ENCODE measurements at regions not wholly inside any gene's neighbourhood (a gene's known extent, or its start where the extent isn't known, plus 50 kb on each side); places are given as distances from the start of the nearest gene placed in this dataset.

DNA sequence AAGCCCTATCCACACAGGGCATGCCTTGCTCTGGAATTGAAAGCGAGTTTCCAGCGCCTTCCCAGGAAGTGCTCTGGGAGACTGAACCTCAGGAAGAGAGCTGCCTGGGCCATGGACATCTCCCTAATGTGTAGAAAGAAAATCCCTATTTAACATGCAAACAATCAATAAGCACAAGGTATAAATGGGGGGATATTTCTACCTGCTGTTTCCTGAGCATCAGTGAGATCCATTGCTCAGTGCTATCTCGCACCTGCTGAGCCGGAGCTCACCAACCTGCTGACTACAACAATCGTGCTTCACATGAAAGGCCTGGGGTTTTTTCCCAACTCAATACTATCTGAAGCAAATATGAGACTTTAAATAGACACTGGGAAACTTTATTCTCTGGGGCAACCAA, 584.0 kb downstream of the GLRX3 start:
- TF ChIP-seq POLR2A (IDR thresholded peaks at IDR 0.05), result no peak
- TF ChIP-seq CTCF (IDR thresholded peaks at IDR 0.05 in 4 of 5, conservative IDR thresholded peaks at IDR 0.05 in 1 of 5), result no peak
